Neural cell (in vitro differentiated cells): ENCODE measurements at regions not wholly inside any gene's neighbourhood (a gene's known extent, or its start where the extent isn't known, plus 50 kb on each side); places are given as distances from the start of the nearest gene placed in this dataset.

ENCODE experiments used
- H2AFZ ChIP-seq: fragments of 200-600, 300-800 bp; sonication (generic), shearing (Covaris generic); 2 replicates; pipeline ENCODE4 v1.6.0; 2014; ENCODE audit warnings: low read depth, mild to moderate bottlenecking, antibody characterized with exemption, low read length, moderate library complexity
- H3F3A ChIP-seq: fragments of 200-600 bp; shearing (Covaris generic); 2 replicates; pipeline ENCODE4 v1.6.1; 2016; ENCODE audit warnings: mild to moderate bottlenecking, moderate library complexity, mixed read lengths, antibody characterized with exemption, low read length; ENCODE audit not compliant: insufficient read depth, poor library complexity, severe bottlenecking
- H3K27ac ChIP-seq: fragments of 200-600, 300-800 bp; sonication (generic), shearing (Covaris generic); 2 replicates; pipeline ENCODE4 v1.5.1; 2014; ENCODE audit warnings: mild to moderate bottlenecking, low read length, moderate library complexity
- H3K27me3 ChIP-seq: fragments of 300-800, 200-600 bp; sonication (generic), shearing (Covaris generic); 2 replicates; pipeline ENCODE4 v1.6.0; 2014; ENCODE audit warnings: mild to moderate bottlenecking, low read depth, low read length, moderate library complexity; ENCODE audit not compliant: insufficient read depth
- H3K36me3 ChIP-seq: fragments of 300-800, 200-600 bp; sonication (generic), shearing (Covaris generic); 2 replicates; pipeline ENCODE4 v1.5.1; 2014; ENCODE audit warnings: mild to moderate bottlenecking, antibody characterized with exemption, low read length, moderate library complexity; ENCODE audit not compliant: insufficient read depth
- H3K4me2 ChIP-seq: fragments of 300-800, 200-600 bp; sonication (generic), shearing (Covaris generic); 2 replicates; pipeline ENCODE4 v1.6.0; 2014; ENCODE audit warnings: mild to moderate bottlenecking, low read length
- H3K4me3 ChIP-seq: fragments of 300-800, 200-600 bp; sonication (generic), shearing (Covaris generic); 2 replicates; pipeline ENCODE4 v1.5.1; 2014; ENCODE audit warnings: mild to moderate bottlenecking, low read length, moderate library complexity
- H3K79me2 ChIP-seq: fragments of 200-600 bp; shearing (Covaris generic); replicated peaks from 2 replicates; pipeline ENCODE4 v1.6.0; 2014; ENCODE audit warnings: mild to moderate bottlenecking, low read length, moderate library complexity; ENCODE audit not compliant: insufficient read depth
- H3K9ac ChIP-seq: fragments of 300-800, 200-600 bp; sonication (generic), shearing (Covaris generic); 2 replicates; pipeline ENCODE4 v1.6.1; 2016; ENCODE audit warnings: mild to moderate bottlenecking, low read length, mixed read lengths
- H3K9me2 ChIP-seq: fragments of 200-600 bp; shearing (Covaris generic); 2 replicates; pipeline ENCODE4 v1.6.1; 2016; ENCODE audit warnings: mild to moderate bottlenecking, low read length, mixed read lengths; ENCODE audit not compliant: insufficient read depth
- H3K9me3 ChIP-seq: fragments of 200-600, 300-800 bp; sonication (generic), shearing (Covaris generic); 2 replicates; pipeline ENCODE4 v1.6.1; 2016; ENCODE audit warnings: mild to moderate bottlenecking, mixed run types, low read length, moderate library complexity, mixed read lengths
- H4K20me1 ChIP-seq: fragments of 200-600 bp; shearing (Covaris generic); 2 replicates; pipeline ENCODE4 v1.6.1; 2016; ENCODE audit warnings: mild to moderate bottlenecking, mixed run types; ENCODE audit not compliant: insufficient read depth
- EP300 ChIP-seq: fragments of 450-650 bp; conservative IDR thresholded peaks from 2 replicates; pipeline ENCODE4 v1.6.1; 2014; ENCODE audit warnings: antibody characterized with exemption, mild to moderate bottlenecking, moderate library complexity; ENCODE audit not compliant: poor library complexity, severe bottlenecking
- EZH2 ChIP-seq: fragments of 200-600, 300-800 bp; shearing (Covaris generic), sonication (generic); IDR thresholded peaks from 2 replicates; pipeline ENCODE4 v1.6.1; 2014; ENCODE audit warnings: antibody characterized with exemption, low read length, borderline replicate concordance, mild to moderate bottlenecking; ENCODE audit not compliant: insufficient read depth, poor library complexity, severe bottlenecking
- MXI1 ChIP-seq: fragments of 450-650 bp; conservative IDR thresholded peaks from 2 replicates; pipeline ENCODE4 v1.6.1; 2014; ENCODE audit warnings: antibody characterized with exemption, mild to moderate bottlenecking; ENCODE audit not compliant: poor library complexity, severe bottlenecking
- POLR2AphosphoS5 ChIP-seq: IDR thresholded peaks from 2 replicates; pipeline ENCODE4 v1.6.1; 2012
- RAD21 ChIP-seq: fragments of 450-650 bp; conservative IDR thresholded peaks from 2 replicates; pipeline ENCODE4 v1.6.1; 2014; ENCODE audit warnings: antibody characterized with exemption, mild to moderate bottlenecking, moderate library complexity
- SMC3 ChIP-seq: fragments of 450-650 bp; conservative IDR thresholded peaks from 2 replicates; pipeline ENCODE4 v1.6.1; 2014; ENCODE audit warnings: antibody characterized with exemption, mild to moderate bottlenecking, moderate library complexity; ENCODE audit not compliant: poor library complexity
- TAF1 ChIP-seq: IDR thresholded peaks from 2 replicates; pipeline ENCODE4 v1.6.1; 2012; ENCODE audit warnings: low read depth
- TF ChIP-seq, protein P1 (sequence below): IDR thresholded peaks from 2 replicates; pipeline ENCODE4 v1.6.1; 2012; ENCODE audit warnings: borderline replicate concordance
- TF ChIP-seq, protein P2 (sequence below): fragments of 450-650 bp; IDR thresholded peaks from 2 replicates; pipeline ENCODE4 v1.5.1; 2014; ENCODE audit warnings: antibody characterized with exemption, mild to moderate bottlenecking, moderate library complexity; ENCODE audit not compliant: poor library complexity, severe bottlenecking

DNA sequence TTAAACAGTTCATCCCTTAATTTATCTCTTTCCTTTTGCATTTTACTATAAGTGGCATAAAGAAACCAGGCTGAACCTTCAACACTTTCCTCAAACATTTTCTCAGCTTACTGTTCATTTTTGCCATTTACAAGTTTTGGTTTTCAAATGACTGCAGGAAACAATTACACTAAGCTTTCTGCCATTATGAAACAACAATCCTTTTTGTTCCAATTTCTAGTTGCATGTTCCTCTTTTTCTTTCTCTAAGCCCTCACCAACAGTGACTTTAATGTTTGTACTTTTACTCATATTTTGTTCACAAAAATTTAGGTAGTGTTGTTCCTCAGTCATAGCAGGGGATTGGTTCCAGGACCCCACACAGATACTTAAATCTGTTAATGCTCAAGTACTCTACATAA, 1526.1 kb downstream of the STIM2 start:
- no peaks in the 10 kb centered on the region for H3K9me2 ChIP-seq
- no peak overlapping the region for H3K27ac ChIP-seq
- no peak overlapping the region for H3K4me2 ChIP-seq
- no peaks in the 10 kb centered on the region for H3K27me3 ChIP-seq
- no peaks in the 10 kb centered on the region for H4K20me1 ChIP-seq
- H3F3A ChIP-seq, result no peaks in the 10 kb centered on the region
- no peak overlapping the region for H2AFZ ChIP-seq
- no peaks in the 10 kb centered on the region for H3K36me3 ChIP-seq
- no peak overlapping the region for H3K9ac ChIP-seq
- H3K79me2 ChIP-seq, result no peaks in the 10 kb centered on the region
- H3K9me3 ChIP-seq, result no peaks in the 10 kb centered on the region
- TF ChIP-seq RAD21 (no peak), SMC3 (no peak), EP300 (no peak), MXI1 (no peak), EZH2 (no peak), POLR2AphosphoS5 (no peak), TAF1 (no peak)
- TF ChIP-seq, protein P1, sequence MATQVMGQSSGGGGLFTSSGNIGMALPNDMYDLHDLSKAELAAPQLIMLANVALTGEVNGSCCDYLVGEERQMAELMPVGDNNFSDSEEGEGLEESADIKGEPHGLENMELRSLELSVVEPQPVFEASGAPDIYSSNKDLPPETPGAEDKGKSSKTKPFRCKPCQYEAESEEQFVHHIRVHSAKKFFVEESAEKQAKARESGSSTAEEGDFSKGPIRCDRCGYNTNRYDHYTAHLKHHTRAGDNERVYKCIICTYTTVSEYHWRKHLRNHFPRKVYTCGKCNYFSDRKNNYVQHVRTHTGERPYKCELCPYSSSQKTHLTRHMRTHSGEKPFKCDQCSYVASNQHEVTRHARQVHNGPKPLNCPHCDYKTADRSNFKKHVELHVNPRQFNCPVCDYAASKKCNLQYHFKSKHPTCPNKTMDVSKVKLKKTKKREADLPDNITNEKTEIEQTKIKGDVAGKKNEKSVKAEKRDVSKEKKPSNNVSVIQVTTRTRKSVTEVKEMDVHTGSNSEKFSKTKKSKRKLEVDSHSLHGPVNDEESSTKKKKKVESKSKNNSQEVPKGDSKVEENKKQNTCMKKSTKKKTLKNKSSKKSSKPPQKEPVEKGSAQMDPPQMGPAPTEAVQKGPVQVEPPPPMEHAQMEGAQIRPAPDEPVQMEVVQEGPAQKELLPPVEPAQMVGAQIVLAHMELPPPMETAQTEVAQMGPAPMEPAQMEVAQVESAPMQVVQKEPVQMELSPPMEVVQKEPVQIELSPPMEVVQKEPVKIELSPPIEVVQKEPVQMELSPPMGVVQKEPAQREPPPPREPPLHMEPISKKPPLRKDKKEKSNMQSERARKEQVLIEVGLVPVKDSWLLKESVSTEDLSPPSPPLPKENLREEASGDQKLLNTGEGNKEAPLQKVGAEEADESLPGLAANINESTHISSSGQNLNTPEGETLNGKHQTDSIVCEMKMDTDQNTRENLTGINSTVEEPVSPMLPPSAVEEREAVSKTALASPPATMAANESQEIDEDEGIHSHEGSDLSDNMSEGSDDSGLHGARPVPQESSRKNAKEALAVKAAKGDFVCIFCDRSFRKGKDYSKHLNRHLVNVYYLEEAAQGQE, result no peak
- TF ChIP-seq, protein P2, sequence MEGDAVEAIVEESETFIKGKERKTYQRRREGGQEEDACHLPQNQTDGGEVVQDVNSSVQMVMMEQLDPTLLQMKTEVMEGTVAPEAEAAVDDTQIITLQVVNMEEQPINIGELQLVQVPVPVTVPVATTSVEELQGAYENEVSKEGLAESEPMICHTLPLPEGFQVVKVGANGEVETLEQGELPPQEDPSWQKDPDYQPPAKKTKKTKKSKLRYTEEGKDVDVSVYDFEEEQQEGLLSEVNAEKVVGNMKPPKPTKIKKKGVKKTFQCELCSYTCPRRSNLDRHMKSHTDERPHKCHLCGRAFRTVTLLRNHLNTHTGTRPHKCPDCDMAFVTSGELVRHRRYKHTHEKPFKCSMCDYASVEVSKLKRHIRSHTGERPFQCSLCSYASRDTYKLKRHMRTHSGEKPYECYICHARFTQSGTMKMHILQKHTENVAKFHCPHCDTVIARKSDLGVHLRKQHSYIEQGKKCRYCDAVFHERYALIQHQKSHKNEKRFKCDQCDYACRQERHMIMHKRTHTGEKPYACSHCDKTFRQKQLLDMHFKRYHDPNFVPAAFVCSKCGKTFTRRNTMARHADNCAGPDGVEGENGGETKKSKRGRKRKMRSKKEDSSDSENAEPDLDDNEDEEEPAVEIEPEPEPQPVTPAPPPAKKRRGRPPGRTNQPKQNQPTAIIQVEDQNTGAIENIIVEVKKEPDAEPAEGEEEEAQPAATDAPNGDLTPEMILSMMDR, result no peak
- H3K4me3 ChIP-seq, result no peak overlapping the region

DNA sequence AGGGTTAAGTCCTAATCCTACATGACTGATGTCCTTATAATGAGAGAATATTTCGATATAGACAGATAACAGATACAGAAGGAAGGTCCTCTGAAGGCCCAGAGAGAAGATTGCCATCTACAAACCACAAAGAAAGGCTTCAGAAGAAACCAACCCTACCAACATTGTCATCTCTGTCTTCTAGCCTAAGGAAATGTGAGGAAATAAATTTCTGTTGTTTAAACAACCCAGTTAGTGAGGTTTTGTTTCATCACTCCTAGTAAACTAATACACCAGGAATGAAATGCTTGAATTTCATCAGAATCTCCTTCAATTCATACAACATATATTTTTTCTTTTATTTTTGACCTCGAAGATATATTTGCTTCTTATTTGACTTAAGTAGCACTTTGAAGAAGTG, 1527.8 kb downstream of the STIM2 start:
- TF ChIP-seq SMC3 (no peak), MXI1 (no peak), EZH2 (no peak), EP300 (no peak), TAF1 (no peak), RAD21 (no peak), POLR2AphosphoS5 (no peak)
- TF ChIP-seq, protein P2, result no peak
- TF ChIP-seq, protein P1, result no peak
- Histone ChIP-seq H4K20me1 (no peaks in the 10 kb centered on the region), H3K4me3 (no peak overlapping the region), H3K4me2 (no peak overlapping the region), H3K27ac (no peak overlapping the region), H3K79me2 (no peaks in the 10 kb centered on the region), H2AFZ (no peak overlapping the region), H3K36me3 (no peaks in the 10 kb centered on the region), H3K9me2 (no peaks in the 10 kb centered on the region), H3K9ac (no peak overlapping the region), H3K27me3 (no peaks in the 10 kb centered on the region), H3F3A (no peaks in the 10 kb centered on the region), H3K9me3 (no peaks in the 10 kb centered on the region)
